Nephron (organoid): ENCODE measurements at regions not wholly inside any gene's neighbourhood (a gene's known extent, or its start where the extent isn't known, plus 50 kb on each side); places are given as distances from the start of the nearest gene placed in this dataset.

ENCODE experiments used
- H3K27ac Mint-ChIP-seq, 3 experiments: 2 replicates each; pipeline ENCODE4 v1.8.0; 2020; ENCODE audit warnings: mixed read lengths in 3 of 3, mild to moderate bottlenecking in 2 of 3, moderate library complexity in 1 of 3
- H3K27me3 Mint-ChIP-seq: 2 replicates; pipeline ENCODE4 v1.8.0; 2021; ENCODE audit warnings: low read depth, mild to moderate bottlenecking, moderate library complexity, mixed read lengths
- H3K36me3 Mint-ChIP-seq: 2 replicates; pipeline ENCODE4 v1.8.0; 2020; ENCODE audit warnings: low read depth, mixed read lengths
- H3K4me1 Mint-ChIP-seq: 2 replicates; pipeline ENCODE4 v1.8.0; 2020; ENCODE audit warnings: mixed read lengths
- H3K4me3 Mint-ChIP-seq, 3 experiments: 2 replicates each; pipeline ENCODE4 v1.8.0; 2020; ENCODE audit warnings: mild to moderate bottlenecking in 3 of 3, mixed read lengths in 3 of 3, moderate library complexity in 2 of 3
- H3K9me3 Mint-ChIP-seq: 2 replicates; pipeline ENCODE4 v1.8.0; 2020; ENCODE audit warnings: mixed read lengths
- CTCF ChIP-seq, 3 experiments: fragments of 200-600 bp; sonication (generic); IDR thresholded peaks; one replicate each; pipeline ENCODE4 v1.5.0; 2021; ENCODE audit warnings: antibody characterized with exemption in 3 of 3; ENCODE audit not compliant: unreplicated experiment in 3 of 3

GRCh38 chr15:47412136-47412535 lies 305.2 kb upstream of the SEMA6D start:
- no peaks in the 10 kb centered on the region for H3K36me3 Mint-ChIP-seq
- H3K9me3 Mint-ChIP-seq: no peaks in the 10 kb centered on the region
- peaks cover 25% of the 10 kb centered on the region for H3K4me1 Mint-ChIP-seq
- no peaks in the 10 kb centered on the region for H3K27me3 Mint-ChIP-seq
- no peak overlapping the region for H3K4me3 Mint-ChIP-seq
- no peak for TF ChIP-seq CTCF (IDR thresholded peaks at IDR 0.05; ENCODE audit: unreplicated experiment in 3 of 3)
- H3K27ac Mint-ChIP-seq: peak overlapping the region in 1 of 3 experiments; percentile 7

GRCh38 chr15:47412802-47413201 lies 304.5 kb upstream of the SEMA6D start:
- TF ChIP-seq CTCF (IDR thresholded peaks at IDR 0.05; ENCODE audit: unreplicated experiment in 3 of 3): no peak
- peaks cover 25% of the 10 kb centered on the region for H3K4me1 Mint-ChIP-seq
- H3K36me3 Mint-ChIP-seq: no peaks in the 10 kb centered on the region
- no peaks in the 10 kb centered on the region for H3K9me3 Mint-ChIP-seq
- H3K27ac Mint-ChIP-seq: no peak overlapping the region
- no peak overlapping the region for H3K4me3 Mint-ChIP-seq
- no peaks in the 10 kb centered on the region for H3K27me3 Mint-ChIP-seq

- Mint-ChIP-seq H3K4me1 (peaks cover 25% of the 10 kb centered on the region), H3K4me3 (no peak overlapping the region), H3K27me3 (no peaks in the 10 kb centered on the region), H3K27ac (peak overlapping the region in 1 of 3 experiments; percentile 50), H3K9me3 (no peaks in the 10 kb centered on the region), H3K36me3 (no peaks in the 10 kb centered on the region)
- no peak for TF ChIP-seq CTCF (IDR thresholded peaks at IDR 0.05; ENCODE audit: unreplicated experiment in 3 of 3)
Observed at GRCh38 chr15:47414207-47414606, 303.1 kb upstream of the SEMA6D start.

GRCh38 chr15:47415539-47415971 lies 301.8 kb upstream of the SEMA6D start:
- Mint-ChIP-seq H3K27ac (peak overlapping the region; percentile 29 to 81 (median 65)), H3K27me3 (no peaks in the 10 kb centered on the region), H3K4me1 (peaks cover 25% of the 10 kb centered on the region), H3K36me3 (no peaks in the 10 kb centered on the region), H3K9me3 (no peaks in the 10 kb centered on the region), H3K4me3 (no peak overlapping the region)
- no peak for TF ChIP-seq CTCF (IDR thresholded peaks at IDR 0.05; ENCODE audit: unreplicated experiment in 3 of 3)

GRCh38 chr15:47422881-47423665 lies 294.2 kb upstream of the SEMA6D start:
- no peak for TF ChIP-seq CTCF (IDR thresholded peaks at IDR 0.05; ENCODE audit: unreplicated experiment in 3 of 3)

GRCh38 chr15:47427463-47427862 lies 289.8 kb upstream of the SEMA6D start:
- H3K4me3 Mint-ChIP-seq: no peak overlapping the region
- peaks cover 11% of the 10 kb centered on the region for H3K4me1 Mint-ChIP-seq
- H3K9me3 Mint-ChIP-seq: no peaks in the 10 kb centered on the region
- H3K27me3 Mint-ChIP-seq: no peaks in the 10 kb centered on the region
- no peaks in the 10 kb centered on the region for H3K36me3 Mint-ChIP-seq
- no peak overlapping the region for H3K27ac Mint-ChIP-seq
- TF ChIP-seq CTCF (IDR thresholded peaks at IDR 0.05; ENCODE audit: unreplicated experiment in 3 of 3): no peak

More at GRCh38 chr15:47422881-47423665, 294.2 kb upstream of the SEMA6D start:
- Mint-ChIP-seq H3K27me3 (no peaks in the 10 kb centered on the region), H3K9me3 (no peaks in the 10 kb centered on the region), H3K36me3 (no peaks in the 10 kb centered on the region), H3K4me3 (no peak overlapping the region), H3K4me1 (peaks cover 16% of the 10 kb centered on the region), H3K27ac (peak overlapping the region; percentile 33 to 85 (median 40))
